ENCODE measurements at regions not wholly inside any gene's neighbourhood (a gene's known extent, or its start where the extent isn't known, plus 50 kb on each side); places are given as distances from the start of the nearest gene placed in this dataset.

DNA sequence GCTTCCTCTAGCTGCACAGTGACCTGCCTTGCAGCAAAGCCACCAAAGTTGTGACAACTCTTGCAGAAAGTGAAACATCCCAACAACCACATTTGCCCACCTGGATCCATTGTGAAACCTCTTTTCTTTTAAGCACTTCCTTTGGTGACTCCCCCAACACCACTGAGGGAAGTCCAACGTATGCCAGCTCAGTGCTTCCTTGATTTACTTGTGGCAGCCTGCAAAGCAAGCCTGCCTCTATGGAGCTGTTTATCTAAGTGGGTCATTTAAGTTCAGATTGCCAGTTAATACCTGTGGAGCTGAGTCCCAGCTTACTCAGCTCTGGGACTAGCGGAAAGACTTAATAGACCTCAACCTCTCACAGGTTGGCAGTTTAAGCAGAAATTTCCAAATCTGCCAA lies 230.8 kb upstream of the GHITM start:
- DNase-seq = no peak

- no peak for DNase-seq
Measured at GRCh38 chr10:83909001-83909400, 230.3 kb upstream of the GHITM start.

GRCh38 chr10:83915801-83916200 lies 223.5 kb upstream of the GHITM start:
- no peak for DNase-seq

GRCh38 chr10:83917537-83918506 lies 221.5 kb upstream of the GHITM start:
- no peak for DNase-seq

DNA sequence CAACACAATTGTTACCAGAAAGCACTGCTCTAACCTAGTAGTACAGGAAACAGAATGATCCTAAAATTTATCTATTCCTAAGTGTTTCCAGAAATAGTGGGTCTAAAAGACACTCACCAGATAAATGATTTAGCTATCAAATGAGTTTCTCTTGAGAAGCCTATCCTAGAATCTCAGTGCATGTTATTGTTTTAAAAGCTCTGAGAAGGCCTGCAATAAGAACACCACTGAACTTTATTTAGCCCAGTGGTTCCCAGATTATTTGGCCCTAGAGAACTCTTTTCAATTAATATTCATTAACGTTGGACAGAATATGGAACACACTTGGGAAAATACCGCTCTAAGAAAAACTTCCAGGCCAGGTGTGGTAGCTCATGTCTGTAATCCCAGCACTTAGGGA lies 220.1 kb upstream of the GHITM start:
- DNase-seq = no peak

DNA sequence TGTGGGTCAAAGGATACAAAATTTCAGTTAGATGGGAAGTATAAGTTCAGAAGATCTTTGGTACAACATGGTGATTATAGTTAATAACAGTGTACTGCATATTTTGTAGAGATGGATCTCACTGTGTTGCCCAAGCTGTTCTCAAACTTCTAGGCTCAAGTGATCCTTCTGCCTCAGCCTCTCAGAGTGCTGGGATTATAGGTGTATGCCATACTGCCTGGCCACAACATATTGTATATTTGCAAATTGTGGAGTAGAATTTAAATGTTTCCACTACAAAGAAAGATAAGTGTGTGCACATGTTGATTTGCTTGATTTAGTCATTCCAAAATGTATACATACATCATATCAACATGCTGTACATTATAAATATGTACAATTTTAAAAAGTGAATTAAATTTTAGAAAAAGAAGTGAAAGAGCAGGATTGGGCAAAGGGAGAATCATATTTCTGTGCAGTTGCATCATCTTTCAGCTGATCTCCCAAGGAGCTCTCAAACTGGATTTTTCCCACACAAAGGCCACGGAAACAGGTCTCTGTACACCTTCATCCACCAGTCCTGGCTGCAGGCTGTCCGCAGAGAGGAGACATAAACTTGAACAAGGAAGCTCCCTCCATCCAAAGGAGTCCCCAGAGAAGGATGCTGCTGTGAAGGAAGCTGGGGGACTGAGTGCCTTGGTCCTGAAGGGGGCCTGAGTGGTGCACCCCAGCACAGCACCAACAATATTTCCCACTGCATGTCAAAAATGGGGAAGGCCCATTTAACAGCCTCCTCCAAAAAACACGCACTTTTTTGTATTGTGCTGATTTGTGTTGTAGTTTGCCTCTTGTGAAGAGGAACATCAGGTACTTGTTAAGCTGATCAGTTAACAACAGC lies 217.1 kb upstream of the GHITM start:
- no peak for DNase-seq

- DNase-seq = no peak
Measured at GRCh38 chr10:83925133-83925532, 214.2 kb upstream of the GHITM start.

DNA sequence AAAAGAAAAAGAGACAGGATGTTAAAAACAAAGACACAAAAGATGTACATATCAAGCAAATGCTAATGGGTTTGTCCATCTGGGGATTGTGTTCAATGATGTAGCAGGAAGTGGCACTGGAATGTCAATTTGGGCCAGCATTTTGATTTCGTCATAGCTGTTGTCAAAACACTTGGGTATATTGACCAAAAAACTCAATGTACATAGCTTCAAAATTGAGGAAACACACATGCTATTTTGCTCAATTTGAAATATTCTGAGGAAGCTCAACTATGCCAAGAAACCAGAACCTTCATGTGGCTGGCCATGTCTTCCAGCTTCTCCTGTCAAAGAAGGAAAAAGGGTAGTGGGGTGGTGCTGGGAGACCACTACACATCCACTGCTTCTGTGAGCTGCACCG lies 212.7 kb upstream of the GHITM start:
- DNase-seq = no peak

DNA sequence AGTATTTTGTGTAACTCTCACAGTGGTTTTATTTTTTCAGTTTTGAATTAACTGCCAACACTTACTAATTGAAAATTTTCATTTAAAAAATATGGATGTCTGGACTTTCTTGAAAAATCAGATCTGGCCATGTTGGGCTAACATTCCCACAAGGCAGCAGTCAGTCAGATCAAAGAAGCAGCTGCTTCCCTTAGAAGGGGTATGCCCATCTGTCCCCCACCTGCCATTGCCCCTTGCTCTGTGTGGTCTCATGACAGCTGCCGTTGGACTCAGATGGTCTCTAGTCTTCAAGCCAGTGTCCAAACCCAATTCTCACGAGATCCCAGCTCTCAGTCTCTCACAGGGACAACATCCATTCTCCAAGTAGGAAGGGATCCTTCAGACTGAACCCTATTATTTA lies 212.1 kb upstream of the GHITM start:
- DNase-seq = no peak

DNA sequence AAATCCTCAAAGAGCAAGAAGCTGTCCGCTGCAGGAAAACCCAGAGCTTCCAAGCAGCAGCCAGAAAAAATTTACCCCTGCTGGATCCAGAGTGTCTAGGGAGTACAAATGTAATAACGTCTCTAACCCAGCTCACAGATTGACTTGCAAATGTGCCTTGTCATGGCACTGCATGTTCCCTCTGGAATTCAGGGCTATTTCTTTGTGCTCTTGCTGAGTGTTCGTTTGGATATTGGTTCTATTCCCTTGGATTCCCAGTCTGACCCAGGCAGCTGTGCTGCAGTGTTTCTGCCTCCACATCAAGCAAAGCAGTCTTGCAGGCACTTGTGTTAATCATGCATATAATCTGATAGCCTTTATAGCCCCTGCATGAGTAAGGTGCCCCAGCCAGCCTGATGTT lies 209.9 kb upstream of the GHITM start:
- DNase-seq = no peak

GRCh38 chr10:83931669-83932068 lies 207.6 kb upstream of the GHITM start:
- DNase-seq = no peak

DNA sequence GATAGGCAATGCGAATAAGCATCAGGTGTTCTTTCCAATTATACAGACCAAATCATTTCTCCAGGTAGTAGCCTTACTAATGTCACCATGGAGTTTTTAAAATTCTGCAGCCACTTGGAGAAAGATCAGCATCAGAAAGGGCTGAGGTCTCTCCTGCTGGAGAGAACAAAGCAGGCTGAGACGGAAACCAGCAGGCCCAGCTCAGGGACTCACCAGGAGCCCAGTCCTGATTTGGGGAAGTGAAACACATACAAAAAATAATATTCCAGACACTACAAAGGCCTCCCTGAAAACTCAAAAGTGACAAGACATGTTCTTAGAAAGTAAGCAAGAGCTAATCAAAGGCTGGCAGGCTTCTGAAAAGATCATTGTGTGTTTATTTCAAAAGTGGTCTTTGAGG lies 207.1 kb upstream of the GHITM start:
- DNase-seq = no peak

GRCh38 chr10:83934062-83934461 lies 205.2 kb upstream of the GHITM start:
- no peak for DNase-seq

- no peak for DNase-seq
Measured at GRCh38 chr10:83934641-83935338, 204.5 kb upstream of the GHITM start.

DNA sequence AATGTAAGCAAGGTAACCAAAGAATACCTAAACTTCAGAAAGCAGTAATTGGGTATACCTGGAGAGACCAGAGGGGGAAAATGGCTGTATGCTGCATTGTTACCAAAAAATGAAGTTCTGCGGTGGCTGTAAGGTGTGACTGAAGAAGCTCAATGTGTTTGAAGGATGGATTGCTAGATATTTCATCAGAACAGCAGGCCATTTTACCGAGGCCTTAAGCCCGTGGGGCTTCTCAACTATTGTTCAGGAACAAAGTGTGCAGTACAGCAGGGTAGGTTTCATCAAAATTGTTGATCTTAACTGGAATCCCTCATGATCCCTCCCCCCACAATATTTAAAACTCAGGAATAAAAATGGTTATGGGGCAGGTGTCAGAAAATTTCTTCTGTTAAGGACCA lies 204.0 kb upstream of the GHITM start:
- no peak for DNase-seq

- no peak for DNase-seq
Measured at GRCh38 chr10:83935911-83936310, 203.4 kb upstream of the GHITM start.

- no peak for DNase-seq
Measured at GRCh38 chr10:83937161-83937560, 202.1 kb upstream of the GHITM start.

DNA sequence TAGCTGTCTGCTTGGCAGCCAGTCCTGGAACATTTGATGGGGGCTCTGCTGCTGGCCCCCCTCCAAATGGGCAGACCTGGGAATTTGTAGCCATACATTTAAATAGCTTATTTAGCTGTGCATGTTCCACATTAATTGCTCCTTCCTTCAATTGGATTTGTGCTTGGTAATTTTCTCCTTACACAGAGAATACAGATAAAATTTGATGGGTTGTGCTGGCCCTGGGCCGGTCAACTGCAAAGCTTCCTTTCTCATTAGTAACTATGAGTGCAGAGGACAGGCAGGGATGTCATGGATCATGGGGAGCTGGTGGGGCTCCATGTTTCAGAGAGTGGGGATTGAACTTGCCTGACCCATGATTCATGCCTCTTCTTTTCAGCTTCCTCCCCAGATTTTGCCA lies 201.5 kb upstream of the GHITM start:
- no peak for DNase-seq

DNA sequence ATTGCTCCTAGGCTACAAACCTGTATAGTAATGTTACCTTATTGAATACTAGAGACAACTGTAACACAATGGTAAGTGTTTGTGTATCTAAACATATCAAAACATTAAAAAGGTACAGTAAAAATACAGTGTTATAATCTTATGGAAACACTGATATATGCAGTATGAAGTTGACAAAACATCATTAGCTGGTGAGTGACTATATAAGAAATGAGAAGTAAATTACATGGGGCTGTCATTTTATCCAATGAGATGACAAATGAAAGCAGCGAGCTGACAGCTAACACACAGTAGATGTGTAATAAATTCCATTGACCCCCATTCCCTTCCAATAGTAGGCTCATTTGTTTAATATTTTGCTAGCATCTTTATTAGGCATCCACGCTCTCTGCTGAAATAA lies 198.1 kb upstream of the GHITM start:
- DNase-seq = no peak

GRCh38 chr10:83942410-83942809 lies 196.9 kb upstream of the GHITM start:
- DNase-seq = no peak

DNA sequence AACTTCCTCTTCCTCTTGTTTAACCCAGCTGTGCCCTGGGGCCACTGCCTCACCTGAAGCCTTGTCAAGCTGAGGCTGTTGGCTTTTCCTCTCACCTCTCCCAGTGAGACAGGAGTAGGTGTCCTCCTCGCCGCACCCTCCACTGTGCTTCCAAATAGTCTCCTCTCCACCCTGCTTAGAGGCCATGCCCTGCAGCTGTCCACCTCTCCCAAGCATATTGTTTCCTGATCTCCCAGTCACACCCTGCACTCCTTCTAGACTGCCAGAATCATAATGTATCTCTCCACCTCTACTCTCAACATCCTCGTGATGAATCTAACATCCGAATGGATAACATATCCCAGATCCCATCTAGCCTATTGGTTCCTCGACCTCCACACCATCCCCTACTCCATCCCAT lies 196.3 kb upstream of the GHITM start:
- no peak for DNase-seq

DNA sequence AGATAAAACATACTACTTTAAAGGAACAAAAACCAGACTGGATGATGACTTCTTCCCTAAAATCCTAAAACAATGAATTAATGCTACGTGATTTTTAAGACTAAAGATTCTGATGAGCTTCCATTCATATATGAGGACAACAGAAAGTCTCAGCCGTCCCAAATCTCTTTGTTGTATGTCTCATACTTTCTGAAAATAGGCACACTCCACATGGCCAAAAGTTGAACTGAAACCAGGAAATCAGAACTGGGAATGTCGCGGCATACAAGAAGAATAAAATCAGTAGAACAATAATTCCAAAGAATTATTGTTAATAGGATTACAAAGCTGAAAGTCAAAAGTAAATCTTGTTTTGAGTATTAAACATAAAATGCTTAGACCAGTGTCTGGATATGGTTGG lies 195.4 kb upstream of the GHITM start:
- DNase-seq = no peak

- DNase-seq = peak; percentile 2
Measured at GRCh38 chr10:83945982-83946718, 193.2 kb upstream of the GHITM start.

Measured in SHP77 treated with DMSO at 0.1 percent for 48 hours (cell line).